ENCODE measurements at regions not wholly inside any gene's neighbourhood (a gene's known extent, or its start where the extent isn't known, plus 50 kb on each side); places are given as distances from the start of the nearest gene placed in this dataset.

GRCh38 chr3:34367521-34367920 lies 569.1 kb downstream of the PDCD6IP start:
- Histone ChIP-seq H3K36me3 (ENCODE audit: control insufficient read depth, insufficient read depth, low read length) (no peaks in the 10 kb centered on the region), H3K4me3 (ENCODE audit: low read depth, low read length) (no peak overlapping the region), H3K27me3 (ENCODE audit: control insufficient read depth, insufficient read depth, low read length) (no peaks in the 10 kb centered on the region)
- TF ChIP-seq CTCF (IDR thresholded peaks at IDR 0.05; ENCODE audit: insufficient read depth, low read length, poor library complexity, severe bottlenecking) = no peak
- no peak for DNase-seq (ENCODE audit: low read depth)

GRCh38 chr3:34374521-34374920 lies 576.1 kb downstream of the PDCD6IP start:
- H3K4me3 ChIP-seq (ENCODE audit: low read depth, low read length) = no peak overlapping the region
- TF ChIP-seq CTCF (IDR thresholded peaks at IDR 0.05; ENCODE audit: insufficient read depth, low read length, poor library complexity, severe bottlenecking) = no peak
- DNase-seq (ENCODE audit: low read depth) = no peak
- H3K36me3 ChIP-seq (ENCODE audit: control insufficient read depth, insufficient read depth, low read length) = no peaks in the 10 kb centered on the region
- H3K27me3 ChIP-seq (ENCODE audit: control insufficient read depth, insufficient read depth, low read length) = no peaks in the 10 kb centered on the region

- TF ChIP-seq CTCF (IDR thresholded peaks at IDR 0.05; ENCODE audit: insufficient read depth, low read length, poor library complexity, severe bottlenecking) = no peak
- Histone ChIP-seq H3K36me3 (ENCODE audit: control insufficient read depth, insufficient read depth, low read length) (no peaks in the 10 kb centered on the region), H3K27me3 (ENCODE audit: control insufficient read depth, insufficient read depth, low read length) (no peaks in the 10 kb centered on the region), H3K4me3 (ENCODE audit: low read depth, low read length) (no peak overlapping the region)
- no peak for DNase-seq (ENCODE audit: low read depth)
Observed at GRCh38 chr3:34376691-34377090, 578.3 kb downstream of the PDCD6IP start.

GRCh38 chr3:34377961-34378360 lies 579.5 kb downstream of the PDCD6IP start:
- TF ChIP-seq CTCF (IDR thresholded peaks at IDR 0.05; ENCODE audit: insufficient read depth, low read length, poor library complexity, severe bottlenecking) = no peak
- Histone ChIP-seq H3K4me3 (ENCODE audit: low read depth, low read length) (no peak overlapping the region), H3K27me3 (ENCODE audit: control insufficient read depth, insufficient read depth, low read length) (no peaks in the 10 kb centered on the region), H3K36me3 (ENCODE audit: control insufficient read depth, insufficient read depth, low read length) (no peaks in the 10 kb centered on the region)
- DNase-seq (ENCODE audit: low read depth) = no peak

GRCh38 chr3:34381243-34381642 lies 582.8 kb downstream of the PDCD6IP start:
- Histone ChIP-seq H3K4me3 (ENCODE audit: low read depth, low read length) (no peak overlapping the region), H3K36me3 (ENCODE audit: control insufficient read depth, insufficient read depth, low read length) (no peaks in the 10 kb centered on the region), H3K27me3 (ENCODE audit: control insufficient read depth, insufficient read depth, low read length) (no peaks in the 10 kb centered on the region)
- DNase-seq (ENCODE audit: low read depth) = no peak
- no peak for TF ChIP-seq CTCF (IDR thresholded peaks at IDR 0.05; ENCODE audit: insufficient read depth, low read length, poor library complexity, severe bottlenecking)

GRCh38 chr3:34382859-34383258 lies 584.4 kb downstream of the PDCD6IP start:
- H3K27me3 ChIP-seq (ENCODE audit: control insufficient read depth, insufficient read depth, low read length) = no peaks in the 10 kb centered on the region
- H3K36me3 ChIP-seq (ENCODE audit: control insufficient read depth, insufficient read depth, low read length) = no peaks in the 10 kb centered on the region
- DNase-seq (ENCODE audit: low read depth) = peak; percentile 69
- no peak overlapping the region for H3K4me3 ChIP-seq (ENCODE audit: low read depth, low read length)
- no peak for TF ChIP-seq CTCF (IDR thresholded peaks at IDR 0.05; ENCODE audit: insufficient read depth, low read length, poor library complexity, severe bottlenecking)
